SK-N-DZ (cell line): ENCODE measurements at regions not wholly inside any gene's neighbourhood (a gene's known extent, or its start where the extent isn't known, plus 50 kb on each side); places are given as distances from the start of the nearest gene placed in this dataset.
A peak's percentile ranks its signal among the peaks of the same experiment; 100 is the strongest.

Experiments used
- DNase-seq: peaks from one replicate; pipeline ENCODE4 v3.0.0-alpha.2; 2015; ENCODE audit warnings: low spot score

DNA sequence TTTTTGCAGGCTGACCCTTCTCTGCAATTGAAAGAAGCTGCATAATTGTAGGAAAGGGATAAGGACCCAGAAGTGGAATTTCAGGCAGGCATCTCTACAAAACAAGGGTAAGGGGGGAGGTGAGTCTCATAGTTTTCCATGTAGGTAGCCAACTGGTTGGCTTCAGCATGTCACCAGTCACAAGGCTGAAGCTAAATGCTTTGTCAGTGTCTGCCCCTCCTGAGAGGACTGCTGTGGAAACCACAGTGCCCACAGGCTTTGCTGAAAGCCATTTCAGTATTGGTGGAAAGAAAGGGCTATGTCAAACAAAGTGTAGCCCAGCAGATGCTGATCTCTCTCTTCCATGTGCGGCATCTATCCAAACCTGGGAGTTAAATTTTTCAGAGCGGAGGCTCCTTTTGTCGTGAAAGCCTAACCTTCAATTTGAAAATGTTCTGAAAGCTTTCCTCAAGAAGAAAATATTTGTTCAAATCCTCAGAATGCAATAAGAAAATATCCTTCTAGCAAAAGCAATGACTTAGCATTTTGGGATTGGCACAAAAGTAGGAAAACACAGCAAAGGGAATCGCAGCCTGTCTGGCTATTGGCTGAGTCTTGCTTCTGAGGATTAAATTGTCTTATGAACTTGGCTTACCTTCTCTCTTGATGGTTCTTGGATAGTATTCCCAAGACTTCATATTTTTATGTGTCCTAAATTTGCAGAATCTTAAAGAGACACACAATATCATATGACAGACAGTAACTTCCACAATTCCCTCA, 591.7 kb downstream of the PLPP3 start:
- no peak for DNase-seq

DNA sequence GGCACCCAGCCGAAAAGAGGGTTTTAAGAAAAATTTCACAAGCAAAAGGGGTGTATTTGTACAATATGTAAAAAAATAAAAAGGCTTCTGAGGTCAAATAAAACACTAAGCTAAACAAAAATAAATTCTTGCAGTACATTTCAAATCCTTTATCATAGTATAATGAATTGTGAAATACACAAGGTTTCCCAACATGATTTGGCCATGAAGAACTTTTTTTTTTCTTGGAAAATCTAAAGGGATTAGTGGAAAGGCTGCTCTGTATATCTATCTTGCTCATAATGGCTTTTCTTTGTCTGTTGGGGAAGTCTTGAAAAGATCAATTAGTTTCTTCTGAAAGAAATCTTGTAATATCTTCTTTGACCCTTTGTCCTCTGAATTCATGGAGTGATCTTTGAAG, 593.4 kb downstream of the PLPP3 start:
- DNase-seq: no peak

DNA sequence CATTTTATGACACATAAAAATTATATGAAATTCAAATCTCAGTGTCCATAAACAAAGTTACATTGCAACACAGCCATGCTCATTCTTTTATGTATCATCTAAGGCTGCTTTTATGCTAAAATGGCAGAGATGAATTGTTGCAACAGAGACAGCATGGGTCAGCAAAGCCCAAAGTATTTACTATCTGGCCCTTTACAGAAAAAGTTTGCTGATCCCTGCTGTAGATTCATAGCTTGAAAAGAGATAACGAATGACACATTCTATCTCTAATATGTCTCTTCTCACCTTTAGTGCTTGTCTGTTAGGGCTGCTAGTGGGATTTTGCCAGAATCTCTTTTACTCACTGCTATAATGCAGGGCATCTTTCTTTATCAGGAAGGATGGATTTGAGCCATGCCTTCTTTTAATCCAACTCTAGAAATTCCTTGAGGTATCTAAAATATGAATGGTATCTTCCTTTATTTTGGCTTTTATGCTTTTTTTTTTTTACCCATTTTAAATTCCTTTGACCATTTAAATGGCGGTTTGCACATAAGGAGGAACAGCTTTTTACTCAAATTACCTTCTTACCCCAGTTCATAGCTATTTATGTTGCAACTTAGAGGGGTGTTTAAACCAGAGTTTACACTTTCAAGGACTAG, 598.2 kb downstream of the PLPP3 start:
- no peak for DNase-seq

DNA sequence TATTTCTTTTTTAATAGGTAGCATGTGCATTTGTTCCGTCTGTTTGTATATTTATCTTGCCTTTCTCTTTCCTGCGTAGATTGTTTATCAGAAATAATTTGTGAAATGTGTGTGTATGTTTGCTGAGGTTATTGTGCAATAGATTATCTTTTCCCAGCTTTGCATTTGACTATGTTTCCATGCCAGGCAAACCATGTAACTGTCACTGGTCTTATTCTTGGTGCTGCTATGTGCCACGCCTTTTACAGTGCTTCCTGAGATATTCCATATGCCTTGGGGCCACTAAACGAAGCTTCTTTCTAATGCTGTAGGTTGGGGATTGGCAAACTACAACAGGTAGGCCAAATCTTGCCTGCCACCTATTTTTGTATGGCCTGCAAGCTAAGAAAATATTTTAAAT, 598.8 kb downstream of the PLPP3 start:
- DNase-seq: no peak

DNA sequence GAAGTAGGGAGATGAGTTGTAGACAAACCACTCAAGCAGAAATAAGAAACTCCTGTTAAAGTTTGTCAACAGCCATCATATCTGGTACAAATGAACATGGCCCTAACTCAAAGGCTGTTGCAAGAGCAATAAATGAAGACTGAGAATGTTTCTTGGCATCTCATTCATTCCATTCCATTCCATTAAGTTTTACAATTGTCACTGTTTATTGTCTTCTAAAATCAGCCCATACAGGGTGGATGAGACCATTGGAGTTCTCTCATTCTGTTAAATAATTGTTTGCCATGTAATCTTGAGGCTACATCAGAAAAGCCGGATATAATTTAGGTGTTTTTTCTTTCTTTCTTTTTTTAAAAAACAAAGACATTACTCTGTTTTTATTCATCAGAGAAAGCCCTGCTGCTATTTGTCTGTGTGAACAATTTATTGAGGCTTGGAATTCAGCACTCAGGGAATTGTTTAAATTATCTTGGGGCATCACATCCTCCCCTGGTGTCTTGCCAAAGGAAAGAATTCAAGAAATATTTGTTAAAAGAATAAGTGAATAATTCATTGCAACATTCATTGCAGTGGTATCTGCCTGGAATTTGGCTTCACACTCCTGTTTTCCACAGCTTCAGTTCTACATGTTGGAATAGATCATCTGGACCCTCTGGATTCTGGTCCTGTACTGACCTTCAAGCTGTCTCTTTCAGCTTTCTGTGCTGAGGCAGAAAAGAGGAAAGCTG, 604.5 kb downstream of the PLPP3 start:
- DNase-seq: no peak

DNA sequence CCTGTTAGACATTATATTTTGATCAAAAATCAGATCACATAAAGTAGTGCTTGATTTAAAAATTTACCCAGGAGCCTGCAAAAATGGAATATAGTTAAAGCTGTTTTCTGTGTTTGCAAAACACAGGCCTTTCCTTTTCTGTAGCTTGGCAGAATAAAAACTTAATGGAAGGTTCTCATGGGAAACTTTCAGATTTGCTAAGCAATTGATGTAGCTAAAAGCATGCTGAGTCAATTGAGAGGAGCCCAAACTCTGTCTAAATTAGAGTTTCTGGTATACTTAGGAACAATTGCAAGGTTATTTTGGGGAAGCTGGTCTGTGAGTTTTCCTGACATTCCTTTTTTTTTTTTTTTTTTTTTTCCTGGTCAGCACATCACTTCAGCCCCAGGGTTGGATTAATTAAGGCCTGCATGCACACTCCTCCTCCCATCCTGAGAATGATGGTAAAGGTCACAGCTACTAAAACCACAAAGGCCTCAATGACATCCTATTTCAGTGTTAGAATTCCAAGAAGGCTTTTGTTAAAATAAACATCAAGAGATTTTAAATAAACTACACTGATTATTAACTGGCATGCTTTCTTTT, 608.7 kb downstream of the PLPP3 start:
- DNase-seq: no peak

DNA sequence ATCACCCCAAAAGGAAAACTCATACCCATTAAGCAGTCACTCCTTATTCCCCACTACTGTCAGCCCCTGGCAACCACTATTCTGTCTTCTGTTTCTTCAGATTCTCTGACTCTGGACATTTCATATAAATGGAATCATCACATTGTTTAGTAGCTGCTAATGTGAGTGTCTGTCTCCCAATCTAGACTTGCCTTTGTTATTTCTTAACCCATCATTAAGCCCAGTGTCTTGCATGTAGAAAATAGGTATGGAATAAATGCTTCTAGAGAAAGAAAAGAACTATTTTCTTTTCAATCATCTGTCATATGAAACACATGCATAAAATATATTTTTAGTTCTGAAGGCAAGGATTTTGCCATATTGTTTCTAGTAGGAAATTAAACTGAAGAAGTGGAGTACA, 610.0 kb downstream of the PLPP3 start:
- DNase-seq: no peak

DNA sequence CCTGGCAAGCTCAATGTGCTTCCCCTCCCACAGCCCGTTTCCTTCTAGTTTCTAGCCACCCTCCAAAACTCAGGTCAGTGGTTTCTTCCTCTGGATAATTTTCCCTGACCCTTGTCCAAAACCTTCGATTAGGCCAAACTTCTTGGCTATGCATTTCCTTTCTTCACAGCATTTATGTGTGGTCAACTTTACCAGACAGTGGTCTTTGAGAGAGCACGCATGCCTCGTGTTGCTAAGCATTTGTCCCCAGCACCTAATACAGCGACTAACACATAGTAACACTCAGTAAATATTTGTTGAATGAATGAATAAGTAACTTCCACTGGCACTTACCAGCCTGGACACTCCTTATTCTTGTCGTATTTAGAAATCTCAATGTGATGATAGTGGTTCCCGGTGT, 610.7 kb downstream of the PLPP3 start:
- no peak for DNase-seq

DNA sequence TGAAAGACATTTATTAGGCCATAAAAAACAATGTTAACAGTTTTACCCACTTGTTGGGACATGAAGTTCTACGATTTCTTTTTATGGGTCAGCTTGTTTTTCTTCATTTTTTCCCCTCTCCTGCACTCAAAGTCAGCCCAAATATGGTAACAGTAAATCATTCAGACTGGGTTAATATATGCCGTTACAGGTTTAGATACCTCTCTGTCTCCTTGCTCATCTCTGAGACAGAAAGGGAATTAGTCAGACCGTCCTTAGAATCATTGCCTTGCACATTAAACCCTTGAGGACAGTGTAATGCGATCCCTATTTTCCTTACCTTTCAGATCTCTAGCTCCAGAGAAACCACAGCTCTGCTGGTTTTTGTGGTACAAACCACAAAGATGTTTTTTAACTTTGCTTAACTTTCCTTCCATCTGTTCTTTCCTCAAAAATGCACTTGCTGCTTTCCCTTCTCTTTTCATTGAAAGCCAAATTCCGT, 613.3 kb downstream of the PLPP3 start:
- no peak for DNase-seq

DNA sequence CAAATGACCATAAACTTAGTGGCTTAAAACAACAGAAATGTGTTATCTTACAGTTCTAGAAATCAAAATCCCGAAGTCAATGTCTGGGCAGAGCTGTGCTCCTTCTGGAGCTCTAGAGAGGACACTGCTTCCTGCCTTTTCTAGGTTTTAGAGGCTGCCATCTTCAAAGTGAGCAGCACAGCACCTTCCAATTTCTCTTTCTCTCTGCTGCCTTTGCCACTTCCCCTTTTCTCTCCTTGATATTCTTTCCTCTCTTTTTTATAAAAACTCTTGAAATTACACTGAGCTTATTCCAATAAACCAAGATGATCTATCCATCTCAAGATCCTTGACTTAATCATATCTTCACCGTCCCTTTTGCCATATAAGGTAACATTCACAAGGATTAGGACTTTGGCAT, 616.9 kb downstream of the PLPP3 start:
- DNase-seq: no peak

DNA sequence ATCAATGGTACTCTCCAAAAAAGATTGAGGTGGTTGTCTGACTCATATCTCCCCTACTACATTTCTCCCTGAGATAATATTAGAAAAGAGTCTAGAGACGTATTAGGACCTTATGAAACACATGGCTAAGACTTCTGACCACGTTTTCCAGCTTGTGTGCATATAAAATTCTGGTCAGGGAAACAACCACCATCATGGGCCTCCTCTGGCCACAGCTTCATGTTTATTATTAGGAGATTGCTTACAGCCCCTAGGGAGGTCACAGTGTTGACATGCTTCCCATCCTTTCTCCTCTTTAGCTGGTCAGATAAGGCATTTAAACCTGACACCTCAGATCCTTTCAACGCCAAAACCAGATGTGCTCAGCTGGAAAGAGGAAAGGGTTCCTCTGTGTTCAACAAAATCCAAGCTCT, 620.2 kb downstream of the PLPP3 start:
- no peak for DNase-seq

DNA sequence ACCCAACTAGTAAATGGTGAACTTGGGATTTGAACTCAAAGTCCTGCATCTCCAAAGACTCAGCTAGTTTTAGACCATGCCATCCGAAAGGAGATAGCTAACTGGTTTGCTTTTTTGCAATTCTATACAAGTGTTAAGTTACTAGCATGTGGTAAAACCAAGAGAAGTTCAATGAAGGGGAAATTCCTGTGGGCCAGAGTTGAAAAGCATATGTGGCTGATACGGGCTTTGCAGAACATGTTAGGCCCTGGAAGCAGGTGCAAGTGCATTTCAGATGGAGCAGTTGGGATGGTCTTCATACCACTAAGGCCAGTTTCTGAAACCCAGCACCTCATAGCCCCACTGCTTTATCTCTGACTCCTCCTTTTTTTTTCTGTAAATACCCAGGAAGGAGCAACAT, 620.9 kb downstream of the PLPP3 start:
- DNase-seq: no peak

DNA sequence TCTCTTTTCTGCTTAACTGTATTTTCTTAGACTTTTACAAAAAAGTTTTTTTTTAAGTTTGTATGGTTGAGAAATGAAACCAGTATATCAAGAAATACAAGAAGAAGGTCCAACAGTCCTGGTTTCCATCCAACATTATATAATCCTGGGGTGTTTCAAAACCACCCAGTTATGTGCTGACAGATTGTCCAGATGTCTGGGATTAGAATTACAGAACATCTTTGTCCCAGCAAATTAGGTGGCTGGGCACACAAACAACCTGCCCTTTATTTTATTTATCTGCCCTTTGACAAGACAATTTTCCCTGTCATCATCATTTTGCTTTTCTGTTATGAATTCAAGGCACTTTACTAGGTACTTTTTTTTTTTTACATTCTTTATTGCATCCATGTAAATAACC, 622.1 kb downstream of the PLPP3 start:
- no peak for DNase-seq

DNA sequence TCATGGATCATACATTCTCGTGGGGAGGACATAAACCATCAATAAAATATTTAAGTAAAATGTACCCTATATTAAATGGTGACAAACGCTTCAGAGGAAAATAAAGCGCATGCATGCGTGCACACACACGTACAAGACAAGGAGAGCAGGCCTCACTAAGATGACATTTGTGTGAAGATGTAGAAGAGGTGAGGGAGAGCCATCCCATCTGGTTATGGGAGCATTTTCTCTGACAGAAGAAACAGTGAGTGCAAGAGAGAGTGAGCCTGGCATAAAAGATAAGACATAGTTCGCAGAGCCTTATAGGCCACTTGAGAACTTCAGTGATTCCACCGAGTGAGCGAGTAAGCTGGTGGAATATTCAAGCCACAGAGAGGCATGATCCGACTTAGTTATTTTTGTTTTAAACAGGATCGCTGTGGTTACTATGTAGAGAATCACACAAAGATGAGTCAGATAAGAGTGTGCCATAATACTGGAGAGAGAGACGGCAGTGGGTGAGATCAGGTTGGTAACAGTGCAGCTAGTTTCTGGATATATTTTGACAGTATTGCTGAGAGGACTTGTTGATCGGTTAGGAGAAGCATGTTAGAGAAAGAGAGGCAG, 624.2 kb downstream of the PLPP3 start:
- DNase-seq: no peak

DNA sequence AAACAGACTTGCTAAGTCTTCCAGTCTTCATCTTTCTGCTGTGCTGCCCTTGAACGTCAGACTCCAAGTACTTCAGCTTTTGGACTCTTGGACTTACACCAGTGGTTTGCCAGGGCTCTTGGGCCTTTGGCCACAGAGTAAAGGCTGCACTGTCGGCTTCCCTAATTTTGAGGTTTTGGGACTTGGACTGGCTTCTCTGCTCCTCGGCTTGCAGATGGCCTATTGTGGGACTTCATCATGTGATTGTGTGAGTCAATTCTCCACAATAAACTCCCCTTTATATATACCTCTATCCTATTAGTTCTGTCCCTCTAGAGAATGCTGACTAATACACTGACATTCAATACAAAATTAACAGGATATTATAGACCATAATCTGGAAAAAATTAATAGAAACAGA, 628.1 kb downstream of the PLPP3 start:
- no peak for DNase-seq

DNA sequence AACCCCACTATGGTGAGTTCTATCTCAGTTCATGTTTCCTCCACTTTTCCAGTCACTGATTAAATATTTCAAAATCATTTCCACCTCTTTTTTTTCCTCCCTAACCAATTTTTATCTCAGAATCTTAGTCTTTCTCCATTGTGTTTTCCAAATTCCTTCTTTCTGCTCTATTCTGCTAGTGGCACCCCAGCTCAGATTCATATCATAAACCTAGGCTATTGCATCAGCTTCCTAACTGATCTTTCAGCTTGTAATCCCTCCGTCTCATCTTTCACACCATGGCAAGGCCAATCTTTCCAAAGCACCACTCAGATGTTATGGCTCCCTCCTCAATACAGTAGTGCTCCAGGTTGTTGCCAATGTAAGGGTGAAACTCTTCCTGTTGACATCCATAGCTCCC, 631.9 kb downstream of the PLPP3 start:
- no peak for DNase-seq

DNA sequence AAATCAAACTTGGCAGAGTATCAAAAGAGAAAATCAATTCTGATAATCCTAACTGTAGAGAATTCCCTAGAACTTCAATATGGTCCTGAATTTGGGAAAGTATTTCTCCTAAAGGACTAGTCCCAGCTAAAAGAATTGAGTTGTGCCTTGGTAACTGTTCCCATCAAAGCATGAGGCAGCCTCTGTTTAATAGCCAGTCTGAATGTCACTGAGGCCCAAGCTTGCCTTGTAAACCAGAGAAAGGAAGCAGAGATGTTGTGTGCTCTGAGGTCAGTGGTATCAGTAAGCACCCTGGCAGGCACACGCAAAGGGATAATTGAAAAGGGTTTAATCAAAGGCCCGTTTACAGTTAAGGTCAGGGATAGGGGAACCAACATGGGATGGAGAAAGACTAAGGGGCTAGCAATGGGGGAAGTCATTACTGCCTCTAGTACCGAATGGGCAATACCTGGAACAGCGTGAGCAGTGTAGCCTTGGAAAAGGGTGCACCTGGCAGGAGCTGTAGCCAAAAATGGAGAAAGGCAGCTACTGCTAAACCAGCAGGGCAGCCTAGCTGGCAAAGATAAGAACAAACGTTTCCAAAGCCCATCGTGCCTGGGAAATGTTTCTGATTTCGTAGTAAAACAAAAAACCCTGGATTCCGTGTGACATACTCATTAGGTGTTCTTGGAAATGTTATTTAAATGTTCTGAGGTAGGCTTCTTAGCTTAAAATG, 635.5 kb downstream of the PLPP3 start:
- DNase-seq: no peak

DNA sequence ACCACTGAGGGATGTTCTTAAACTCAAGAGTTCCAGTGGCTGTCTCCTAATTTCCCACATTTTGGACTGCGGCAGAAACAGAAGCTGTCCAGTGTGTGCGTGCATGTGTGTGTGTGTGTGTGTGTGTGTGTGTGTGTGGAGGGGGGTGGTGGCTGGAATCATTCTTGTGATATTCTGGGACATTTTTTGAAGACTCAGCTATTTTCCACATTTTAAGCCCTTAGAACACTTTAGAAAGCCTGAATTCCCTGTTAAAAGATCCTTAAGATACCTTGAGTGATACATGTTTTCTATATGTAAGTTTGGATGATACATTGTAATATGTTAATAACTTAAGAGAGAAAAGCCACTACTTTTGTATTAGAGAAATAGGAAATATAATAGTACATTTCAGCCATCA, 636.4 kb downstream of the PLPP3 start:
- no peak for DNase-seq

DNA sequence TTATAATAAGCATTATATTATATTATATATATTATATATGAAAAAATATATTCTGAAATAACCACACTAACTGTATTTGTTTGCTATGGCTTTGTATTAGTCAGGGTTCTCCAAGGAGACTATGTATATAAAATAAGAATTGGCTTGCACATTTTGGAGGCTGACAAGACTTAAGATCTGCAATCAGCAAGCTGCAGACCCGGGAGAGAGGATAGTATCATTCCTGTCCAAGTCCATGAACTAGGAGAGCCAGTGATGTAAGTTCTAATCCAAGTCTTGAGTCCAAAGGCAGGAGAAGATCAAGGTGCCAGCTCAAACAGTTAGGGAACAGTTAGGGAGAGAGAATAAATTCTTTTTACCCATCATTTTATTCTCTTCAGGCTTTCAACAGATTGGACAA, 639.5 kb downstream of the PLPP3 start:
- no peak for DNase-seq

DNA sequence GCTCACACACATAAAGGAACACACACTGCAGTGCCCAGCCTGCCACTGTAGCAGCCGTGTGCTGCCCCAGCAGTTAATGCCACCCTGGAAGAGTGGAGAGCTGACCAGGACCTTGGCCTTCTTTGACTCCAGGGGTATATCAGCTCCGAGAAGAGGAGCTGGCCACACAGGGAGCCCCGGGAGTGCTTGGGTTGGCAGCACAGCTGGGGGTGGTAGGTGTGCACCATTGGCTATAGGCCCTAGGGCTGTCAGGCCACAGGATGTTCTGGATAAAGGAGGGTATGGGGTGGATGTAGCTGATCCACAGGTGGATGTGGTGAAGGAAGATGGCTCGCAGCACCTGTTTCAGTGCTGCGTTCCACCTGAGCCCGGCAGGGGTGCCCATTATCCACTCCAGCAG, 640.5 kb downstream of the PLPP3 start:
- no peak for DNase-seq

DNA sequence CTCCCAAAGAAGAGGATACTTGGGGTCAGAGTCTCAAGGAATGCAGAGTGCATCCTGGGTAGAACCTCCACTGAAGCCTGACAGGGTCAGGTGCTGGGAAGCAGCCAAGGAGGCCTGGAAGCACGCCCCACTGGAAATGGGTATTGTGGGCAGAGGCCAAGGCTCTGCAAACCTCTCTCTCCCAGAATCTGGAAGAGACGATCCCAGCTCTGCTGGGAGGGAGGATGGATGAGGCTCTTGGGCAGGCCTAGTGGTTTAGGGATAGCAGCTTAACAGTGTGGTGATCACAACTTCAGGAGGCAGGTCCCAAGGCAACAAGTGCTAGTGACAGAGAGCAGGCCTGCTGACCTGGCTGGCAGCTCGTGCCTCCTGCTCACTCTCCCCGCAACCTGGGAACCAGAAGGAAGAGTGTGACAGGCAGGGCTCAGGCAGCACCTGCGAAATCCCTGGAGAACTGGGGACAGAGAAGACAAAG, 641.0 kb downstream of the PLPP3 start:
- peak; percentile 21 for DNase-seq
